ENCODE measurements at regions not wholly inside any gene's neighbourhood (a gene's known extent, or its start where the extent isn't known, plus 50 kb on each side); places are given as distances from the start of the nearest gene placed in this dataset.

DNA sequence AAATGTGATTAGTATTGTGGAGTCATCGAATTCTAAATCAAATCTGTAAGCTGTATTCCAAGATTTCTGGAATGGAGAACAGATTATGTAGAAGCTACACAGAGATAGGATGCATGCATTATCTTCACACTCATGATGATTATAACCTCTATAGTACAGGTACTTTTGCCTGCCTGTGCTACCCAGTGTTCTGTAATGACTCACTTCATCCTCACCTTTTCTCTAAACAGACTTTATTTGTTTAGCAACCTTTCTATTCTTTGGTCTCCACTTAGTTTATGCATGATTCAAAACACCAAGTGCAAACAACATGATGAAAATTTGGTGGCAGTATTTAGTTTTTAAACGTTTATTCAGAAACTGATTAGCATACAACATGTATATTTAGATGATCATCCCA lies 68.4 kb upstream of the PRPS1L1 start:
- TF ChIP-seq JUND (IDR thresholded peaks at IDR 0.05; ENCODE audit: low read depth, low read length), result no peak
- no peak for TF ChIP-seq CHD1 (IDR thresholded peaks at IDR 0.05; ENCODE audit: low read depth, low read length)
- no peak for TF ChIP-seq KDM1A (IDR thresholded peaks at IDR 0.05; ENCODE audit: borderline replicate concordance)
- no peak for TF ChIP-seq IRF4 (IDR thresholded peaks at IDR 0.05; ENCODE audit: low read depth, low read length)
- TF ChIP-seq, protein P1, sequence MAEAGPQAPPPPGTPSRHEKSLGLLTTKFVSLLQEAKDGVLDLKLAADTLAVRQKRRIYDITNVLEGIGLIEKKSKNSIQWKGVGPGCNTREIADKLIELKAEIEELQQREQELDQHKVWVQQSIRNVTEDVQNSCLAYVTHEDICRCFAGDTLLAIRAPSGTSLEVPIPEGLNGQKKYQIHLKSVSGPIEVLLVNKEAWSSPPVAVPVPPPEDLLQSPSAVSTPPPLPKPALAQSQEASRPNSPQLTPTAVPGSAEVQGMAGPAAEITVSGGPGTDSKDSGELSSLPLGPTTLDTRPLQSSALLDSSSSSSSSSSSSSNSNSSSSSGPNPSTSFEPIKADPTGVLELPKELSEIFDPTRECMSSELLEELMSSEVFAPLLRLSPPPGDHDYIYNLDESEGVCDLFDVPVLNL (IDR thresholded peaks at IDR 0.05; ENCODE audit: low read depth, low read length), result no peak
- no peak for TF ChIP-seq EGR1 (IDR thresholded peaks at IDR 0.05; ENCODE audit: borderline replicate concordance in 1 of 2, low read depth in 2 of 2, low read length in 2 of 2)
- TF ChIP-seq ESRRA (IDR thresholded peaks at IDR 0.05; ENCODE audit: low read length), result no peak
- TF ChIP-seq, protein P2, sequence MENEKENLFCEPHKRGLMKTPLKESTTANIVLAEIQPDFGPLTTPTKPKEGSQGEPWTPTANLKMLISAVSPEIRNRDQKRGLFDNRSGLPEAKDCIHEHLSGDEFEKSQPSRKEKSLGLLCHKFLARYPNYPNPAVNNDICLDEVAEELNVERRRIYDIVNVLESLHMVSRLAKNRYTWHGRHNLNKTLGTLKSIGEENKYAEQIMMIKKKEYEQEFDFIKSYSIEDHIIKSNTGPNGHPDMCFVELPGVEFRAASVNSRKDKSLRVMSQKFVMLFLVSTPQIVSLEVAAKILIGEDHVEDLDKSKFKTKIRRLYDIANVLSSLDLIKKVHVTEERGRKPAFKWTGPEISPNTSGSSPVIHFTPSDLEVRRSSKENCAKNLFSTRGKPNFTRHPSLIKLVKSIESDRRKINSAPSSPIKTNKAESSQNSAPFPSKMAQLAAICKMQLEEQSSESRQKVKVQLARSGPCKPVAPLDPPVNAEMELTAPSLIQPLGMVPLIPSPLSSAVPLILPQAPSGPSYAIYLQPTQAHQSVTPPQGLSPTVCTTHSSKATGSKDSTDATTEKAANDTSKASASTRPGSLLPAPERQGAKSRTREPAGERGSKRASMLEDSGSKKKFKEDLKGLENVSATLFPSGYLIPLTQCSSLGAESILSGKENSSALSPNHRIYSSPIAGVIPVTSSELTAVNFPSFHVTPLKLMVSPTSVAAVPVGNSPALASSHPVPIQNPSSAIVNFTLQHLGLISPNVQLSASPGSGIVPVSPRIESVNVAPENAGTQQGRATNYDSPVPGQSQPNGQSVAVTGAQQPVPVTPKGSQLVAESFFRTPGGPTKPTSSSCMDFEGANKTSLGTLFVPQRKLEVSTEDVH (IDR thresholded peaks at IDR 0.05; ENCODE audit: low read depth, partially characterized antibody), result no peak
- TF ChIP-seq EZH2 (IDR thresholded peaks at IDR 0.05; ENCODE audit: borderline replicate concordance, control insufficient read depth, low read depth, low read length), result no peak
- no peak for TF ChIP-seq ZNF207 (IDR thresholded peaks at IDR 0.05; ENCODE audit: borderline replicate concordance)
- H3K36me3 ChIP-seq (ENCODE audit: control insufficient read depth in 2 of 2, insufficient read depth in 2 of 2, low read length in 1 of 2), result no peaks in the 10 kb centered on the region
- H3K27ac ChIP-seq (ENCODE audit: control insufficient read depth, insufficient read depth), result no peak overlapping the region
- DNase-seq (ENCODE audit: low read depth, low spot score) (no peak), ATAC-seq (no peak), FAIRE-seq (no peak)
- H3K27me3 ChIP-seq (replicated peaks in 1 of 2; ENCODE audit: control insufficient read depth in 2 of 2, insufficient read depth in 2 of 2, low read length in 1 of 2), result no peaks in the 10 kb centered on the region
- intact Hi-C loops (cut with micrococcal nuclease; ENCODE audit: unreplicated experiment), result no loop called here
- WGBS (ENCODE audit: insufficient coverage, insufficient replicate concordance, low lambda C conversion rate, missing lambda C conversion rate), result 17% methylated on average over 2 of the region's 2 CpGs
- ChIA-PET POLR2A (no interaction called here), CTCF (no interaction called here), SMC1A (ENCODE audit: uncharacterized antibody, unreplicated experiment) (no interaction called here), RAD21 (ENCODE audit: unreplicated experiment) (no interaction called here)
- no TSS peak for BruUV-seq (replicated peaks)
- H4K20me1 ChIP-seq (ENCODE audit: control insufficient read depth, insufficient read depth), result no peaks in the 10 kb centered on the region
- no peak overlapping the region for H3K4me2 ChIP-seq (ENCODE audit: control insufficient read depth, insufficient read depth)
- no peaks in the 10 kb centered on the region for H3K4me1 ChIP-seq (ENCODE audit: control insufficient read depth, insufficient read depth, low read length)
- no peak overlapping the region for H2AFZ ChIP-seq (ENCODE audit: control insufficient read depth, low read depth, low read length)
- H3K9me3 ChIP-seq (replicated peaks; ENCODE audit: control insufficient read depth, insufficient read depth, low read length), result no peaks in the 10 kb centered on the region
- no peak overlapping the region for H3K4me3 ChIP-seq
- H3K9ac ChIP-seq (ENCODE audit: control insufficient read depth, insufficient read depth, low read length), result no peak overlapping the region
- in situ Hi-C loops (cut with MboI), result no loop called here
- no peaks in the 10 kb centered on the region for H3K79me2 ChIP-seq (ENCODE audit: control insufficient read depth, insufficient read depth, low read length)
